HCT116 (cell line): ENCODE measurements at regions not wholly inside any gene's neighbourhood (a gene's known extent, or its start where the extent isn't known, plus 50 kb on each side); places are given as distances from the start of the nearest gene placed in this dataset.

Source experiments
- ATAC-seq: fragments of 200-7000 bp; cut with Tn5 transposase; 2 replicates; pipeline ENCODE4 v1.9.1; 2020; ENCODE audit warnings: mild to moderate bottlenecking, moderate library complexity
- BruUV-seq: library from RNA; stranded (reverse); fragments of 400-500 nt; replicated peaks from 2 replicates; lab custom pipeline; 2021; lab: Mats Ljungman, UMichigan
- CTCF ChIA-PET: fragments of 300-600 bp; sonication (Branson Sonifier 250); formaldehyde crosslinking; loops from one replicate; lab custom pipeline; 2021; ENCODE audit warnings: antibody characterized with exemption; lab: Charles Lee
- POLR2A ChIA-PET: fragments of 300-600, 350-600 bp; sonication (Branson Sonifier 250); formaldehyde crosslinking; loops from one replicate; lab custom pipeline; 2021; ENCODE audit warnings: antibody characterized with exemption; lab: Charles Lee
- RAD21 ChIA-PET, 2 experiments: fragments of 300-600 bp; sonication (Branson Sonifier 250); formaldehyde crosslinking; loops; one replicate each; lab custom pipeline; 2023; ENCODE audit warnings: low total read pairs in 2 of 2; ENCODE audit not compliant: uncharacterized antibody in 2 of 2, unreplicated experiment in 2 of 2, low non-redundant PET in 1 of 2; lab: Charles Lee
- DNase-seq: peaks from one replicate; pipeline ENCODE4 v3.0.0-alpha.2; 2010; ENCODE audit warnings: low read depth, low spot score
- H2AFZ ChIP-seq: fragments of 200-600 bp; shearing (Covaris generic), sonication (generic); 2 replicates; pipeline ENCODE4 v1.6.1; 2017; ENCODE audit warnings: low read depth, mixed run types, mixed read lengths, antibody characterized with exemption, low read length; ENCODE audit not compliant: poor library complexity, severe bottlenecking
- H3K27ac ChIP-seq: 2 replicates; pipeline ENCODE4 v1.5.1; 2012; ENCODE audit warnings: low read depth, low read length
- H3K27me3 ChIP-seq: fragments of 200-600 bp; sonication (generic); 2 replicates; pipeline ENCODE4 v1.6.1; 2016; ENCODE audit warnings: mixed run types, low read length, mixed read lengths; ENCODE audit not compliant: insufficient read depth
- H3K36me3 ChIP-seq, 2 experiments: fragments of 200-500 bp in 1 of 2; fragments of 200-600 bp in 1 of 2; sonication (Bioruptor generic) in 1 of 2; sonication (generic) in 1 of 2; 2 replicates each; pipeline versions ENCODE4 v1.5.1 to v1.6.1; 2014 to 2016; ENCODE audit warnings: low read length in 2 of 2, inconsistent platforms in 1 of 2, mixed read lengths in 1 of 2, mixed run types in 1 of 2; ENCODE audit not compliant: insufficient read depth in 2 of 2, control insufficient read depth in 1 of 2
- H3K4me1 ChIP-seq, 2 experiments: fragments of 200-600 bp in 1 of 2; sonication (generic) in 1 of 2; 2 replicates each; pipeline versions ENCODE4 v1.5.1 to v1.6.1; 2012 to 2017; ENCODE audit warnings: low read length in 2 of 2, inconsistent platforms in 1 of 2, mild to moderate bottlenecking in 1 of 2, mixed read lengths in 1 of 2, mixed run types in 1 of 2, moderate library complexity in 1 of 2; ENCODE audit not compliant: insufficient read depth in 2 of 2, control insufficient read depth in 1 of 2
- H3K4me2 ChIP-seq: fragments of 200-600 bp; sonication (generic); 2 replicates; pipeline ENCODE4 v1.6.1; 2017; ENCODE audit warnings: mixed run types, low read length, mixed read lengths
- H3K4me3 ChIP-seq, 2 experiments: fragments of 200-600 bp in 1 of 2; sonication (generic) in 1 of 2; replicated peaks in 1 of 2; 2 replicates each; pipeline ENCODE4 v1.5.1; 2011 to 2016; ENCODE audit warnings: low read length in 2 of 2, control low read depth in 1 of 2, low read depth in 1 of 2, mild to moderate bottlenecking in 1 of 2, mixed read lengths in 1 of 2, mixed run types in 1 of 2
- H3K79me2 ChIP-seq: fragments of 200-600 bp; sonication (generic); 2 replicates; pipeline ENCODE4 v1.6.1; 2017; ENCODE audit warnings: mild to moderate bottlenecking, mixed run types, low read length, moderate library complexity, mixed read lengths; ENCODE audit not compliant: insufficient read depth
- H3K9ac ChIP-seq: fragments of 200-600 bp; sonication (generic); 2 replicates; pipeline ENCODE4 v1.6.1; 2016; ENCODE audit warnings: low read length, mixed read lengths
- H3K9me2 ChIP-seq: fragments of 200-600 bp; sonication (generic), shearing (Covaris generic); 2 replicates; pipeline ENCODE4 v1.6.1; 2017; ENCODE audit warnings: mixed run types, mild to moderate bottlenecking, moderate library complexity; ENCODE audit not compliant: insufficient read depth
- H3K9me3 ChIP-seq, 2 experiments: fragments of 200-500 bp in 1 of 2; fragments of 200-600 bp in 1 of 2; sonication (Bioruptor generic) in 1 of 2; sonication (generic) in 1 of 2; 2 replicates each; pipeline ENCODE4 v1.6.1; 2014 to 2017; ENCODE audit warnings: low read length in 2 of 2, mixed read lengths in 2 of 2, inconsistent platforms in 1 of 2, low read depth in 1 of 2, mild to moderate bottlenecking in 1 of 2, mixed run types in 1 of 2, moderate library complexity in 1 of 2; ENCODE audit not compliant: control insufficient read depth in 1 of 2, insufficient read depth in 1 of 2
- H4K20me1 ChIP-seq: fragments of 200-600 bp; sonication (generic), shearing (Covaris generic); 2 replicates; pipeline ENCODE4 v1.6.1; 2017; ENCODE audit warnings: mixed run types, mild to moderate bottlenecking, moderate library complexity; ENCODE audit not compliant: insufficient read depth
- CBX3 ChIP-seq: IDR thresholded peaks from 2 replicates; pipeline ENCODE4 v1.6.1; 2012; ENCODE audit warnings: low read depth
- CEBPB ChIP-seq: IDR thresholded peaks from 2 replicates; pipeline ENCODE4 v1.6.1; 2012; ENCODE audit warnings: low read depth
- EGR1 ChIP-seq: IDR thresholded peaks from 2 replicates; pipeline ENCODE4 v1.6.1; 2012; ENCODE audit warnings: low read depth
- EZH2 ChIP-seq: fragments of 200-600 bp; sonication (generic); IDR thresholded peaks from 2 replicates; pipeline ENCODE4 v1.6.1; 2017; ENCODE audit warnings: antibody characterized with exemption, mixed run types
- POLR2A ChIP-seq: IDR thresholded peaks from 2 replicates; pipeline ENCODE4 v1.7.0; 2011; ENCODE audit warnings: borderline replicate concordance; ENCODE audit not compliant: insufficient read depth, insufficient read length; ENCODE audit errors: extremely low read depth
- SIN3A ChIP-seq: IDR thresholded peaks from 2 replicates; pipeline ENCODE4 v1.6.1; 2012; ENCODE audit warnings: low read depth
- SRF ChIP-seq: IDR thresholded peaks from 2 replicates; pipeline ENCODE4 v1.6.1; 2012; ENCODE audit warnings: low read depth
- TCF7L2 ChIP-seq: IDR thresholded peaks from 2 replicates; pipeline ENCODE4 v1.7.0; 2011; ENCODE audit warnings: borderline replicate concordance, inconsistent platforms; ENCODE audit not compliant: insufficient read depth, insufficient read length; ENCODE audit errors: extremely low read depth
- YY1 ChIP-seq: IDR thresholded peaks from 2 replicates; pipeline ENCODE4 v1.6.1; 2011; ENCODE audit warnings: low read length, low read depth, moderate library complexity, mild to moderate bottlenecking; ENCODE audit not compliant: insufficient replicate concordance; ENCODE audit errors: extremely low read depth
- ZNF274 ChIP-seq: fragments of 200-500 bp; sonication (Bioruptor generic); IDR thresholded peaks from 2 replicates; pipeline ENCODE4 v1.6.1; 2014; ENCODE audit warnings: mild to moderate bottlenecking, low read depth, low read length, inconsistent platforms
- intact Hi-C: fragments of 100-400 bp; cut with micrococcal nuclease; formaldehyde crosslinking; loops from 2 replicates; pipeline ENCODE4 v1.10.0; 2022
- TF ChIP-seq, protein P1 (sequence below): IDR thresholded peaks from 2 replicates; pipeline ENCODE4 v1.6.1; 2012; ENCODE audit warnings: low read depth
- TF ChIP-seq, protein P2 (sequence below): IDR thresholded peaks from 2 replicates; pipeline ENCODE4 v1.6.1; 2012
- TF ChIP-seq, protein P3 (sequence below), 3 experiments: fragments of 200-600 bp in 1 of 3; sonication (generic) in 1 of 3; IDR thresholded peaks in 2 of 3; conservative IDR thresholded peaks in 1 of 3; 2 replicates each; pipeline ENCODE4 v1.5.1; 2012 to 2017; ENCODE audit warnings: low read depth in 2 of 3, low read length in 2 of 3, antibody characterized with exemption in 1 of 3, borderline replicate concordance in 1 of 3, control low read depth in 1 of 3, mild to moderate bottlenecking in 1 of 3, mixed read lengths in 1 of 3, mixed run types in 1 of 3, moderate library complexity in 1 of 3; ENCODE audit not compliant: insufficient read depth in 1 of 3
- TF ChIP-seq, protein P4 (sequence below): IDR thresholded peaks from 2 replicates; pipeline ENCODE4 v1.6.1; 2011; ENCODE audit warnings: mild to moderate bottlenecking, low read length, moderate library complexity; ENCODE audit not compliant: insufficient replicate concordance; ENCODE audit errors: extremely low read depth

DNA sequence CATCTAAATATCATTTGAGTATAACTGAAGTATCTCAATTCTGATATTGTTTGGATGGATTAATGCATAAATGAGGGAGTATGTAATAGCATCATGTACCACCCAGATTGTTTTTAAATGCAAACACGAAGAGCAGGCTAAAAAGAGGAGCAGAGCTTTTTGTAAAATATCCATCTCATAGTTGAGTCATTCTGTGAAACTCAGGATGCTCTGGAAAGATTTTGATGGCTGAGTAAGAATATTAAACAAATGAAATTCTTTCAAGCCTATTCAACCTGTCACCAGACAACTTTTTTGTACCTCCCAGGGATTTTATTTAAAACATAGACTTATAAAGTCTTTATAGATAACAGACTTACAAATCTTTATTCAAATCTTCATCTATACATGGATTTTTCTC lies 625.9 kb downstream of the TLE4 start:
- RAD21 ChIA-PET: no interaction called here
- Histone ChIP-seq H3K27ac (no peak overlapping the region), H4K20me1 (no peaks in the 10 kb centered on the region), H3K27me3 (no peaks in the 10 kb centered on the region), H3K9ac (no peak overlapping the region), H3K79me2 (no peaks in the 10 kb centered on the region), H2AFZ (no peak overlapping the region), H3K4me3 (no peak overlapping the region), H3K4me2 (no peak overlapping the region), H3K36me3 (no peaks in the 10 kb centered on the region), H3K9me2 (no peaks in the 10 kb centered on the region), H3K4me1 (no peaks in the 10 kb centered on the region), H3K9me3 (peaks cover 3 to 9% of the 10 kb centered on the region in 2 experiments; a peak in 3 of 4 replicates)
- DNase-seq (no peak), ATAC-seq (no peak)
- intact Hi-C loops: no loop called here
- TF ChIP-seq TCF7L2 (no peak), ZNF274 (no peak), EZH2 (no peak), SRF (no peak), CEBPB (no peak), POLR2A (no peak), EGR1 (no peak), YY1 (no peak), CBX3 (no peak), SIN3A (no peak)
- TF ChIP-seq, protein P1, sequence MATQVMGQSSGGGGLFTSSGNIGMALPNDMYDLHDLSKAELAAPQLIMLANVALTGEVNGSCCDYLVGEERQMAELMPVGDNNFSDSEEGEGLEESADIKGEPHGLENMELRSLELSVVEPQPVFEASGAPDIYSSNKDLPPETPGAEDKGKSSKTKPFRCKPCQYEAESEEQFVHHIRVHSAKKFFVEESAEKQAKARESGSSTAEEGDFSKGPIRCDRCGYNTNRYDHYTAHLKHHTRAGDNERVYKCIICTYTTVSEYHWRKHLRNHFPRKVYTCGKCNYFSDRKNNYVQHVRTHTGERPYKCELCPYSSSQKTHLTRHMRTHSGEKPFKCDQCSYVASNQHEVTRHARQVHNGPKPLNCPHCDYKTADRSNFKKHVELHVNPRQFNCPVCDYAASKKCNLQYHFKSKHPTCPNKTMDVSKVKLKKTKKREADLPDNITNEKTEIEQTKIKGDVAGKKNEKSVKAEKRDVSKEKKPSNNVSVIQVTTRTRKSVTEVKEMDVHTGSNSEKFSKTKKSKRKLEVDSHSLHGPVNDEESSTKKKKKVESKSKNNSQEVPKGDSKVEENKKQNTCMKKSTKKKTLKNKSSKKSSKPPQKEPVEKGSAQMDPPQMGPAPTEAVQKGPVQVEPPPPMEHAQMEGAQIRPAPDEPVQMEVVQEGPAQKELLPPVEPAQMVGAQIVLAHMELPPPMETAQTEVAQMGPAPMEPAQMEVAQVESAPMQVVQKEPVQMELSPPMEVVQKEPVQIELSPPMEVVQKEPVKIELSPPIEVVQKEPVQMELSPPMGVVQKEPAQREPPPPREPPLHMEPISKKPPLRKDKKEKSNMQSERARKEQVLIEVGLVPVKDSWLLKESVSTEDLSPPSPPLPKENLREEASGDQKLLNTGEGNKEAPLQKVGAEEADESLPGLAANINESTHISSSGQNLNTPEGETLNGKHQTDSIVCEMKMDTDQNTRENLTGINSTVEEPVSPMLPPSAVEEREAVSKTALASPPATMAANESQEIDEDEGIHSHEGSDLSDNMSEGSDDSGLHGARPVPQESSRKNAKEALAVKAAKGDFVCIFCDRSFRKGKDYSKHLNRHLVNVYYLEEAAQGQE: no peak
- TF ChIP-seq, protein P2, sequence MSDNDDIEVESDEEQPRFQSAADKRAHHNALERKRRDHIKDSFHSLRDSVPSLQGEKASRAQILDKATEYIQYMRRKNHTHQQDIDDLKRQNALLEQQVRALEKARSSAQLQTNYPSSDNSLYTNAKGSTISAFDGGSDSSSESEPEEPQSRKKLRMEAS: no peak
- TF ChIP-seq, protein P3, sequence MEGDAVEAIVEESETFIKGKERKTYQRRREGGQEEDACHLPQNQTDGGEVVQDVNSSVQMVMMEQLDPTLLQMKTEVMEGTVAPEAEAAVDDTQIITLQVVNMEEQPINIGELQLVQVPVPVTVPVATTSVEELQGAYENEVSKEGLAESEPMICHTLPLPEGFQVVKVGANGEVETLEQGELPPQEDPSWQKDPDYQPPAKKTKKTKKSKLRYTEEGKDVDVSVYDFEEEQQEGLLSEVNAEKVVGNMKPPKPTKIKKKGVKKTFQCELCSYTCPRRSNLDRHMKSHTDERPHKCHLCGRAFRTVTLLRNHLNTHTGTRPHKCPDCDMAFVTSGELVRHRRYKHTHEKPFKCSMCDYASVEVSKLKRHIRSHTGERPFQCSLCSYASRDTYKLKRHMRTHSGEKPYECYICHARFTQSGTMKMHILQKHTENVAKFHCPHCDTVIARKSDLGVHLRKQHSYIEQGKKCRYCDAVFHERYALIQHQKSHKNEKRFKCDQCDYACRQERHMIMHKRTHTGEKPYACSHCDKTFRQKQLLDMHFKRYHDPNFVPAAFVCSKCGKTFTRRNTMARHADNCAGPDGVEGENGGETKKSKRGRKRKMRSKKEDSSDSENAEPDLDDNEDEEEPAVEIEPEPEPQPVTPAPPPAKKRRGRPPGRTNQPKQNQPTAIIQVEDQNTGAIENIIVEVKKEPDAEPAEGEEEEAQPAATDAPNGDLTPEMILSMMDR (IDR thresholded peaks at IDR 0.05 in 2 of 3, conservative IDR thresholded peaks at IDR 0.05 in 1 of 3; ENCODE audit: borderline replicate concordance in 1 of 3, insufficient read depth in 1 of 3, low read depth in 2 of 3, low read length in 2 of 3): no peak
- TF ChIP-seq, protein P4, sequence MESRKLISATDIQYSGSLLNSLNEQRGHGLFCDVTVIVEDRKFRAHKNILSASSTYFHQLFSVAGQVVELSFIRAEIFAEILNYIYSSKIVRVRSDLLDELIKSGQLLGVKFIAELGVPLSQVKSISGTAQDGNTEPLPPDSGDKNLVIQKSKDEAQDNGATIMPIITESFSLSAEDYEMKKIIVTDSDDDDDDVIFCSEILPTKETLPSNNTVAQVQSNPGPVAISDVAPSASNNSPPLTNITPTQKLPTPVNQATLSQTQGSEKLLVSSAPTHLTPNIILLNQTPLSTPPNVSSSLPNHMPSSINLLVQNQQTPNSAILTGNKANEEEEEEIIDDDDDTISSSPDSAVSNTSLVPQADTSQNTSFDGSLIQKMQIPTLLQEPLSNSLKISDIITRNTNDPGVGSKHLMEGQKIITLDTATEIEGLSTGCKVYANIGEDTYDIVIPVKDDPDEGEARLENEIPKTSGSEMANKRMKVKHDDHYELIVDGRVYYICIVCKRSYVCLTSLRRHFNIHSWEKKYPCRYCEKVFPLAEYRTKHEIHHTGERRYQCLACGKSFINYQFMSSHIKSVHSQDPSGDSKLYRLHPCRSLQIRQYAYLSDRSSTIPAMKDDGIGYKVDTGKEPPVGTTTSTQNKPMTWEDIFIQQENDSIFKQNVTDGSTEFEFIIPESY: no peak
- no TSS peak for BruUV-seq
- CTCF ChIA-PET: no interaction called here
- POLR2A ChIA-PET: no interaction called here
